Stimulated activated CD4-positive, alpha-beta T cell treated with anti-CD3 and anti-CD28 coated beads, Interleukin-1b, Interleukin-23, amount 100 ng/mL, for 48 hours (primary cell): ENCODE measurements at regions not wholly inside any gene's neighbourhood (a gene's known extent, or its start where the extent isn't known, plus 50 kb on each side); places are given as distances from the start of the nearest gene placed in this dataset.
"Not testable (repeated sequence)": the region's sequence is repeated elsewhere in the genome, so short reads cannot be mapped to it uniquely, and the experiment has no call there.

ENCODE experiments used
- DNase-seq: peaks from one replicate; pipeline ENCODE4 v3.0.0-alpha.2; 2020

- no peak for DNase-seq
Observed at GRCh38 chr1:242613266-242613815, 88.8 kb upstream of the PLD5 start.

GRCh38 chr1:242610209-242610608, 85.7 kb upstream of the PLD5 start:
- DNase-seq = no peak

GRCh38 chr1:242605521-242605920, 81.0 kb upstream of the PLD5 start:
- DNase-seq = no peak

- no peak for DNase-seq
Observed at GRCh38 chr1:242602001-242602400, 77.5 kb upstream of the PLD5 start.

GRCh38 chr1:242593756-242594155, 69.3 kb upstream of the PLD5 start:
- DNase-seq = not testable (repeated sequence)

- no peak for DNase-seq
Observed at GRCh38 chr1:242586360-242586680, 61.8 kb upstream of the PLD5 start.

GRCh38 chr1:242585616-242586359, 61.3 kb upstream of the PLD5 start:
- no peak for DNase-seq

- DNase-seq = no peak
Observed at GRCh38 chr1:242582669-242583068, 58.2 kb upstream of the PLD5 start.

GRCh38 chr1:242579528-242580235, 55.2 kb upstream of the PLD5 start:
- no peak for DNase-seq
